ENCODE measurements at regions not wholly inside any gene's neighbourhood (a gene's known extent, or its start where the extent isn't known, plus 50 kb on each side); places are given as distances from the start of the nearest gene placed in this dataset.
A peak's percentile ranks its signal among the peaks of the same experiment; 100 is the strongest.
"Not testable (repeated sequence)": the region's sequence is repeated elsewhere in the genome, so short reads cannot be mapped to it uniquely, and the experiment has no call there.

DNA sequence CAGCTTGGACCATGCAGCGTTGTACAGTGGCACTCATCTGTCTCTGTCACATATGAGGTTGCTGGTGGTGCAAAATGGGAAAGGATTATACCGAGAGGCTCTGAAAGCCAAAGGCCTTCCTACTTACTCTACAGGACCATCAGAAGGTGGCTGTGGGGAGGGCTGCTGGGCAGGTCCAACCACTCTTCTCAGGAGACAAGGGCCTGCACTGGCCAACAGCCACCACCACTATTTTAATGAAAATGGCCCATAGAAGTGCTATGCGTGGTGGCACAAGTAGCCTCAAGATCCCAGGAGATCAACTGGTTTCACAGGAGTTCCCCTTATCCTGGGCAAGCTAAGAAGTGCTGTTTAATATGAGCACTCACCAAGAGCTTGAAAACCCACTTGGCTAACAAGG is 52.3 kb downstream of the MRPL57 start:
- intact Hi-C loops (cut with DNase I, micrococcal nuclease): no loop called here
- DNase-seq (no peak), ATAC-seq (no peak)

- intact Hi-C loops (cut with DNase I, micrococcal nuclease): no loop called here
- DNase-seq (no peak), ATAC-seq (no peak)
Observed at GRCh38 chr13:21229241-21230024, 53.0 kb downstream of the MRPL57 start.

GRCh38 chr13:21230516-21230915 is 54.1 kb downstream of the MRPL57 start:
- intact Hi-C loops (cut with DNase I, micrococcal nuclease): no loop called here
- ATAC-seq: no peak
- DNase-seq: no peak

GRCh38 chr13:21231426-21231940 is 55.0 kb downstream of the MRPL57 start:
- intact Hi-C loops (cut with DNase I, micrococcal nuclease): no loop called here
- DNase-seq (no peak), ATAC-seq (no peak)

DNA sequence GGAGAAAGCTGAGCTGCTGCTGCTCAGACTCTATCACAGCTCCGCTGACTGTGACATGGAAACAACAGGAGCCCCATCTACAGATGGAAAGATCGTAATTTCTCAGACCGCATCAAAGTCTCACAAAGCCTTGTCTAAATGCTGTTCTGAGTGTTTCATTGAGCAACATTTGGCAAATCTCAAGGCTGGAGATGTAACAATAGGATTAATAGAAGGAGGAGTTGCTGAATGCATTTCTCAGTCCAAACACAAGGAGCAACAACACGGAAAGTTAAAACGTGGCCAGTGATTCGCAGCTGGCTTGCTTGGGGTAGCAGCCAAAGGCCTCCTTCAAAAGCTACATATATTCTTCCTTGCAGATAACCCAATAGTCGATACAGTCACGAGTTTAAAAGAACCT is 55.7 kb downstream of the MRPL57 start:
- DNase-seq (no peak), ATAC-seq (no peak)
- intact Hi-C loops (cut with DNase I, micrococcal nuclease): no loop called here

DNA sequence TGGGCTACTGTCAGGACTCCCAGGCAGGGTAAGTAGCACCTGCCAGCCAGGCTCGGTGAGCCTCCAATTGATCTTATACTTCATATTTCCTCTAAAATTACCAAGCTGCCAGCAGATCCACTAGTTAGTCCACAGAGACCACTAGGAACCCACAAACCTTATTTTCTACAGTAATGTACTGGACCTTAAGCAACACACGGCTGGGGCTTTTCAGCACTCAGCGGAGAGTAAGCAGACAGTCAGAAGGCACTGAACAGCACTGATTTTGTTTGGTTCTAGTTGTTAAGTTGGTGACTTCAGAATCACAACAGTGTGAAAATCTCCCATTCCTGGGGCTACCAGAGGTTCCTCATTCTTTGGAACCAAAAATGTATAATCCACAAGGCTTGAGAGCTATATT is 56.1 kb downstream of the MRPL57 start:
- no peak for DNase-seq
- ATAC-seq: no peak
- intact Hi-C loops (cut with DNase I, micrococcal nuclease): no loop called here

GRCh38 chr13:21233086-21233485 is 56.6 kb downstream of the MRPL57 start:
- no peak for DNase-seq
- ATAC-seq: no peak
- intact Hi-C loops (cut with DNase I, micrococcal nuclease): no loop called here

DNA sequence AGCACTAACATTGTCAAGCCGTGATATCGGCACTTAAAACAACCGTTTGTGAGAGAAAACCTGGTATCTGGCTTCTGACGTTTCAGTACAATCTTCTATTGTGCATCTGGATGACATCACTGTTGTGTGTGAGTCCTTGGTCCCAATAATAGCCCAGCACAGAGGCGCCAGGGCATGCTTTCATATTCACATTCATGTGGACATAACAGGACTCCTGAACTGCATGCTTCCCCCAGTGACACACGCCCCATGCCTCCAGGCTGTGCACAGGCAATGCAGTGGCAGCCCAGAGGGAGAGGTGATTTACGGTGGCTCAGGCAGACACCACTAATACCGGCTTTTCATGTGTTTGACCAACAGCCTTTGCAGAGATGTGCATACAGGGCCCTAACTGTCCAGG is 58.1 kb downstream of the MRPL57 start:
- DNase-seq (no peak), ATAC-seq (no peak)
- intact Hi-C loops (cut with DNase I, micrococcal nuclease): no loop called here

DNA sequence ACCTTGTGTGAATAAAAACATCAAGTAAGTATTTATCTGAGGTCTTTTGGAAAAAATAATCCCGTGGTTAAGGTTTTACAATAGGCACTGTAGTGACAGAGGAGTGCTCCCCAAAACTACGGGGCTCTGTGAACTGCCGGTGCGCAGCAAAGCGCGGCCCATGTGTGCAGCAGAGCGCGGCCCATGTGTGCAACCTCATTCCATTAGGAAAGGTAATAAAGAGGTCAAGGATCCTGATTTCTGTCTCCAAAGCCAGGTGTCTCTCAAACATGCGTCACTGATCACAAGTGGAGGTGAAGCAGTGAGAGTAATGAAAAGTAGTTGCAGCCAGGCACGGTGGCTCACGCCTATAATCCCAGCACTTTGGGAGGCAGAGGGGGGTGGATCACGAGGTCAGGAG is 58.7 kb downstream of the MRPL57 start:
- intact Hi-C loops (cut with DNase I, micrococcal nuclease): no loop called here
- DNase-seq: no peak
- ATAC-seq: no peak

- DNase-seq: no peak
- ATAC-seq: no peak
- intact Hi-C loops (cut with DNase I, micrococcal nuclease): no loop called here
Observed at GRCh38 chr13:21237081-21237480, 60.6 kb downstream of the MRPL57 start.

- intact Hi-C loops (cut with DNase I, micrococcal nuclease): no loop called here
- ATAC-seq: no peak
Observed at GRCh38 chr13:21238267-21238666, 61.8 kb downstream of the MRPL57 start.

DNA sequence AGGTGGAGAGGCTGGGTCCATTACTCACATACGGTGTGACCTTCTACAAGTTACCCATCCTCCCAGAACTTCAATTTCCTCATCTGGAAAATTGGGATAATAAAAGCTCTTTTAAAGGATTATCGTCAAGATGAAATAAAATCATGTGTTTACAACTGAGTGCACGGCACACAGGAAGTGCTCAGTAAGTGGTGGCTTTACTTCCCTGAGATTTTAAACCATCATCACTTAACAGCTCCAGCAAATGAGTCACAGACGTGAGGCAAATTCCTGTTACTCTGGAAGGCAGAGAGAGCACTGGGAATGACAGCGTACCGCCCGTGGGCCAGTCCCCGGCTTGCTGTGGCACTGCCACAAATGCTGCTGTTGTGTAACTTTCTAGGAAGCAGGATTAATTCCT is 64.1 kb downstream of the MRPL57 start:
- ATAC-seq: no peak
- intact Hi-C loops (cut with DNase I, micrococcal nuclease): no loop called here
- DNase-seq: no peak

More at GRCh38 chr13:21238267-21238666, 61.8 kb downstream of the MRPL57 start:
- no peak for DNase-seq

GRCh38 chr13:21242236-21242635 is 65.8 kb downstream of the MRPL57 start:
- DNase-seq (no peak), ATAC-seq (no peak)
- intact Hi-C loops (cut with DNase I, micrococcal nuclease): no loop called here

- ATAC-seq: peak; percentile 49
- intact Hi-C loops (cut with DNase I, micrococcal nuclease): no loop called here
Observed at GRCh38 chr13:21243045-21243897, 66.8 kb downstream of the MRPL57 start.

GRCh38 chr13:21243898-21244184 is 67.4 kb downstream of the MRPL57 start:
- ATAC-seq; DNase-seq; intact Hi-C loops (cut with DNase I, micrococcal nuclease): not testable (repeated sequence)

More at GRCh38 chr13:21243045-21243897, 66.8 kb downstream of the MRPL57 start:
- no peak for DNase-seq

GRCh38 chr13:21246761-21247452 is 70.4 kb downstream of the MRPL57 start:
- intact Hi-C loops (cut with DNase I, micrococcal nuclease): no loop called here
- ATAC-seq: no peak
- no peak for DNase-seq

GRCh38 chr13:21256351-21256761 is 79.9 kb downstream of the MRPL57 start:
- intact Hi-C loops (cut with DNase I, micrococcal nuclease): no loop called here
- ATAC-seq (no peak), DNase-seq (no peak)

DNA sequence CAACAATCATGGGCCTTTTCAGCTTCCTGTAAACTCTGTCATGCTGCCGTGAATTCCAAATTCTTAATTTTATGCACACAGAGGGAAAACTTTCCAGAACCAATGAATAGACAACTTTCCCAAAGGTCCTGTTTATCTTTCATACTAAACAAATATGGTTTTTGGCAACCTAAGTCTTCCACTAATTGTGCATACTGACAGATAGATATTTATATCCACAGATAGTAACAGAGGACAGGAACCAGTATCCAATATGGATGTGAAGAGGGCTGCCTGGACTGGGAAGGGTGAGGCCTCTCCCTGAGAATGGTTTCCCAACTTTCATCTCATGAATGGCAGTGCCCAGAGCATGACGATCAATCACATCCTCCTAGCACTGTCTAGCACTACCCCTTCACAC is 80.4 kb downstream of the MRPL57 start:
- DNase-seq: no peak
- ATAC-seq: no peak
- intact Hi-C loops (cut with DNase I, micrococcal nuclease): no loop called here

- intact Hi-C loops (cut with DNase I, micrococcal nuclease): no loop called here
- ATAC-seq (no peak), DNase-seq (no peak)
Observed at GRCh38 chr13:21259571-21260455, 83.4 kb downstream of the MRPL57 start.

Data from left colon (tissue), 2 donors.